Embryonic facial prominence (tissue), 1 donor: ENCODE measurements at regions not wholly inside any gene's neighbourhood (a gene's known extent, or its start where the extent isn't known, plus 50 kb on each side); places are given as distances from the start of the nearest gene placed in this dataset.
A peak's percentile ranks its signal among the peaks of the same experiment; 100 is the strongest.
"Not testable (repeated sequence)": the region's sequence is repeated elsewhere in the genome, so short reads cannot be mapped to it uniquely, and the experiment has no call there.

ENCODE experiments used
- DNase-seq: peaks from one replicate; pipeline ENCODE4 v3.0.0-alpha.2; 2016; ENCODE audit errors: extremely low spot score

GRCh38 chr11:129728581-129728980 lies 87.1 kb upstream of the TMEM45B start:
- no peak for DNase-seq

DNA sequence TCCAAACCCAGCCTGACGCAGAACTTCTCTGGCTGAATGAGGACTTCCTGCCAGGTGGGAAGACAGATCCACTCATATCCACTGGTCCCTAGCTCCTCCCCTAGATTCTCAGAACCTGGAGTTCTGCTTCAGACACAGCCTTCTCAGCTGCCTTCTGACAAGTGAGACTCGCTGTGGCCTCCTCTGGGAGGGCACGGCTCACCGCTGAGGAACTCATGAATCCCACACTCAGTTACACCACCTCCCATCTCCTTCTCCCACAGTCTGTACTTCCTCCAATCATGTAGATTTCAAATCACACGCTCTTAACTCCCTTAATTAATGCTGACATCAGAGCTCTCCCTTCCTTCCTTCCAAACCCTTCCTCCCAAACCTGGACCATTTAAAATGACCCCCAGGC lies 86.4 kb upstream of the TMEM45B start:
- no peak for DNase-seq

DNA sequence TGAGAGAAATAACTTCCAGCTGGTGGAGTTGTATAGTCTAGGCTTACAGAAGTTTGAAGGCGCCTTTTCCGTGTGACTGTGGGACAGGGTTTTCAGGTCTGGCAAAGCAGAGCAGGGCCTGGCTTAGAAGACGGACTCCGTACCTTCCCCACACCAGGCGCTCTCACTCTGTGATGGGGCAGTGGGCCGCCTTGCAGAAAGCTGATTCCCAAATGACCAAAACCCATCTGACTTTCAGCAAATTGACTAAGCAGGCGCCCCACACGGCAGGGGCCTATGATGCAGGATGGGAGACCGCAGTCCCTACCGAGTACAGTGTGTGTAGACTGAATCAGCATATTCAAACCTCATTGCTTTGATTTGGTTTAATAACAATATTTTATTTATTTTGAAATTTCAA lies 85.8 kb upstream of the TMEM45B start:
- no peak for DNase-seq

DNA sequence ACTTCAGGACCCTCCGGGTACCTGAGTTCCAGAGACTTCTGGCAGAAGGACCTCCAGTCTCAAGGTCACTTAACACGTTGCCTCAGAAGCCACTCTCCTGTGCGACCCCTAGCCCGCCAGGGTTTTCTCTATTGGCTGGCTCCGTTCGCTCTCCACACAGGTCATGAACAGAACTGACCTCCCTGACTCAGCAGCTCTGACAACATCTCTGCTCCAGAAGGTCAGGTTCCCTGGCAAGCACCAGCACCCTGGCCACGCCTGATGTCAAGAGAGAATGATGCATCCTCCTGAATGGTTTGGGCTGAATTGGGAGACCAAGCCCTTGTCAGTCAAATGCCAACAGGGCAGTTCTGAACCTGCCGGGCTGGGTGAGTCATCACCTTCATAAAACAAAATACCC lies 84.3 kb upstream of the TMEM45B start:
- no peak for DNase-seq

DNA sequence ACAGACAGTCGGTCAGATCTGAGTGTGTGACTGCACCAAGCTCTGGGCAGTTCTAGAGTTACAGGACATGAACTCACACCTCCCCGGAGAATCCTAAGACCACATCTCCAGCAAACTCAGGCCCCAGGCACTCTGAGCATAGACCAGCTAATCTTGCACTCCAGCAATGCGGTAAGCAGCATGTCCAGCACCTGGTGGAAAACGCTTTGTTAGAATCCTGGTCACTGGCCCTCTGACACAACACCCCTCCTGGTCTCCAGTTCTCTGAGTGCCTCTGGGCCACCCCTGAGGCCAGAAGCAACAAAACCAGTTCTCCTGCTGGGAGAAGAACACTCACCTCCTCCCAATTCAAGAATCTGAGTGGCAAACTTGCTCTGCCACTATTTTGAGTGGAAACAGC lies 82.7 kb upstream of the TMEM45B start:
- no peak for DNase-seq

- DNase-seq: no peak
Measured at GRCh38 chr11:129733384-129733783, 82.3 kb upstream of the TMEM45B start.

DNA sequence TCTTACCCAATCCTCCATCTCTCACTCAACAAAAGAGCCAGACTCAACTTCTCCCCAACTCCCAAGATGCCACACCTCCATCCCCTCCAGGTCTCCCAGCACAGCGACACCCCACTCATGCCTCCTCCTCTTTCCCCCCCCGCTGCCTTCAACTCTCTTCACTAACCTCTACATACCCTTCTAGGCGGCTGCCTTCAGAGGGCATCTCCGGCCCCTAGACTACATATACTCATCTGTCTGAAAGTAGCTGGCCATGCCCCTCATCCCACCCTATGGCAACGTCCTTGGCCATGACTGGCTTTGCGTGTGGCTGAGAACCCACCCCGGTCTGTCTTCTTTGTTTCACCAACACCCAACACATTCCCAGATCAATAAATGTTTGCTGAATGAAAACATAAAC lies 81.7 kb upstream of the TMEM45B start:
- no peak for DNase-seq

- no peak for DNase-seq
Measured at GRCh38 chr11:129734654-129735053, 81.0 kb upstream of the TMEM45B start.

- DNase-seq: no peak
Measured at GRCh38 chr11:129737831-129738230, 77.8 kb upstream of the TMEM45B start.

- DNase-seq: no peak
Measured at GRCh38 chr11:129738242-129738641, 77.4 kb upstream of the TMEM45B start.

GRCh38 chr11:129739339-129739738 lies 76.3 kb upstream of the TMEM45B start:
- DNase-seq: no peak

DNA sequence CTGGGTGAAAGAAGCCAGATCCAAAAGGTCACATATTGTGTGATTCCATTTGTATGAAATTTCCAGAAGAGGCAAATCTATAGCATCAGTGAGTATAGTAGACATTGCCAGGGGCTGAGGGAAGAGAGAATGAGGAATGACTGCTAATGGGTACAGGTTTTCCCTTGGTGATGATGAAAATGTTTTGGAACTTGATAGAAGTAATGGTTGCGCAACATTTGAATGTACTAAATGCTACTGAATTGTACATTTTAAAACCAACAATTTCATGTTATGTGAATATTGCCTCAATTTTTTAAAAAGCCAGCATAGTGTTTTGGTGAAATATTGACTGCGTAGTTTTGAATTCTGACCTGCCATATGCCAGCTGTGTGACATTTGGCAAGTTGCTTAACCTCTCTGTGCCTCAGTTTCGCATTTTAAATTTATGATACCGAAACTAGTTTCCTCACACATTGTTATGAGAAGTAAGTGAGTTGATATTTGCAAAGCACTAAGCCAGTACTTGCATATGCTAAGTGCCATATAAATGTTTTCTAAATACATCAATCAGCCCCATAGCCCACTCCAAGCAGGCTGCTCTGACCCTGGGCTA lies 75.4 kb upstream of the TMEM45B start:
- DNase-seq: no peak

DNA sequence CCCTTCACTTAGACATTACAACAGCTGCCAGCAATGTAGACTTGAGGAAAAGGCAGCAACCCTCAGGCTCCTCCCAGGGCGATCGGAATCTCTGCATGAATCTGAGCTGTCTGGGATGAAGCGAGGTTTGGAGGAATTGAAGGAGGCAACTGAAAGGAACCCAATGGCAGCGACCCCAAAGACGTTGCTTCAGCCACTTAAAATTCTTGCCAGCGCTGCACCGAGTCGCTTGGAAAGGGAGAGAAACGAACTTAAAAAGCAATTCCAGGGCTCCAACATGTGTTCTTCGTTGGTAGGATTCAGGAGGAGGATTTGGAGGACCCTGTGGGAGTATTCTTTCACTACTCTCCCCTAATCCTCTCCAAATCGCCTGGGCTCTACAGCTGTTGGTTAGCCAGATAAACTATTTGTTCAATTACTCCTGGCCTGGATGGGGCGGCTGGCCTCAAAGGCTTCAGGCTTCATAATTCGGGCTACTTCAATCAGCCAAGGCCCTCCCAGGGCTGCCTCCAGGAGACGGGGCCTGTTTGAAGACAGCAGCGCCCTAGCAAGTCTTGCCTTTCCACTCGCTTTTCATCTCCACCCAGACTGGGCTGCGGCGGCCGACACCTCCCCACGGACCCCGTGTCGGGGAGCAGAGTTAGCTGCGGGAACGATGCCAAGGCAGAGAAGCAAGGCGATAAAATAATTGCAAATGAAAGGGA lies 72.4 kb upstream of the TMEM45B start:
- DNase-seq: peak; percentile 41

GRCh38 chr11:129747071-129747470 lies 68.6 kb upstream of the TMEM45B start:
- no peak for DNase-seq

DNA sequence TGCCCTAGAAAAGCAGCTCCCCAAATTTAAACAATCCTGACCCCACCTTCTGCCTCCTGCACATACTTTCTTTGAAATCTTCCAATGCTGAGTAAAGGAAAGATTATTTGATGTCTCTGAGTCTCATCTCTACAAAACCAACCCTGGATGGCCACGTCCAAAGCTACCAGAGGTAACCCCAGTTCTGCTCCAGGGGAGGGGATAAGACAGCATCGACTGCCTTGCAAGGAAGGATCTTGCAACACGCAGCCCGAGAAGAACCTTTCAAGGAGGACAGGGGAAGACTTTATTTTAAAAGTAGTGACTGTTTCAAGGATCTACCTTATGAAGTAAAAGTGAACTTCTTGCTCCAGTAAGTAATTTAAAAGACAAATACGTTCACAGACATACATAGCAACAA lies 66.5 kb upstream of the TMEM45B start:
- no peak for DNase-seq

- DNase-seq: peak; percentile 69
Measured at GRCh38 chr11:129750343-129751292, 65.0 kb upstream of the TMEM45B start.

DNA sequence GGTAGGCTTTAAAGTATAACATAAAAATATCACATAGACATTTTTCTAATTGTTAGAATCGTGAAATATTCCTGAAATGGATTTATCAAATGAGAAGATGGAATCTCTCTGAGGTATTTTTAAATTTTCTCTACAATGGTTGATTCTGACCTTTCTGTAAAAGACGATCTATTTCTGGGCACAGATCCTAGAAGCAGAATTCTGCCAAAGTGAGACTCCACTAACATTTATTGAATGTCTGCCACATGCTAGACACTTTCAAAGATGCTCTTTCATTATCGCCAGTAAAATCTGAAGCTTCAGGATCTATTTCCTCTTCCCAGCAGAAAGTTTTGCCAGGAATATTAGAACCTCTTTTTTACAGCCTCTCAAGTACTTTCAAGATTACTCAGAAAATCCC lies 64.1 kb upstream of the TMEM45B start:
- DNase-seq: no peak

- DNase-seq: not testable (repeated sequence)
Measured at GRCh38 chr11:129763569-129763968, 52.1 kb upstream of the TMEM45B start.

DNA sequence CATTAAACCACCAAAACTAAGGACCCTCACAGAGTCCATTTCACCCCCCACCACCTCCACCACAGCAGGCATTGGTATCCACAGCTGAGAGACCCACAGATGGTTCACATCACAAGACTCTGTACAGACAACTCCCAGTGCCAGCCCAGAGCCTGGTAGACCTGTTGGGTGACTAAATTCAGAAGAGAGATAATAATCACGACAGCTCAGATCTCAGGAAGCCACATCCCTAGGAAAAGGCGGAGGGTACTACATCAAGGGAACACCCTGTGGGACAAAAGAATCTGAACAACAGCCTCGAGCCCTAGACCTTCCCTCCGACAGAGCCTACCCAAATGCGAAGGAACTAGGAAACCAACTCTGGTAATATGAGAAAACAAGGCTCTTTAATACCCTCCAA lies 51.4 kb upstream of the TMEM45B start:
- not testable (repeated sequence) for DNase-seq
